ENCODE measurements at regions not wholly inside any gene's neighbourhood (a gene's known extent, or its start where the extent isn't known, plus 50 kb on each side); places are given as distances from the start of the nearest gene placed in this dataset.

DNA sequence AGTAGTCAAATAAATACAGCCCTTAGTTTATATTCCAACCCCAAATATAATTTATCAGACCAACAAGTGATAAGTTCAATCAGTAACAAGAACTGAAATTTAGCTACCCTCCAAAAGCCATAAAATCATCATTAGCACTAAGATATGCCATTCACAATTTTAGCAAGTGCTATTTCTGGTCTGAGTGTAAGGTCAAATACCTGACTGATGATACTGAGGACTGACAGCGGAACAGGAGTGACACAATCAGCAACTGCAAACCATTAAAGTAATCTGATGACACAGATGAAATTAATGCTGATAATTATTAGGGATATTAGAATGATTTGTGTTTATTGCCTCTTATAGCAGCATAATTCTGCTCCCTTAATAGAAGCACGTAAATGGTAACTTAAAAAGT, 152.7 kb upstream of the SPHKAP start:
- no peak for DNase-seq (ENCODE audit: low spot score)

DNA sequence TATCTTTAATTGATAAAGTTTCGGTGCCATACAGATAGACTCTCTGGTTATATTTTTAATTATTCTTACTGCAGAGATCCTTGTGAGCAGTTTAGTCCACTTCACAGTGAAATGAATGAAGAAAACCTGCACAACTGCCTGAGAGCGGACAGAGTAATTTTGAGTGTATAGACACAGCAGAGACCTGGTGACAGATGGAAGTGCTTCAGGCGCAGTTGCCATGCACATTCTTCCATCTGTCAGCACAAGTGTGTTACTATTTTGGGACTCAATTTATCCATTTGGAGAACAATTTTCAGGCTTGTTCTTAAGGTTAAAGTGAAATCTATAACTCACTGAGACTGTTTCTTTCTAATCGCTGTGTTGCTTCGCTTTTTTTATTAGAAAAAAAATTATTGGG, 147.8 kb upstream of the SPHKAP start:
- DNase-seq (ENCODE audit: low spot score), result no peak

DNA sequence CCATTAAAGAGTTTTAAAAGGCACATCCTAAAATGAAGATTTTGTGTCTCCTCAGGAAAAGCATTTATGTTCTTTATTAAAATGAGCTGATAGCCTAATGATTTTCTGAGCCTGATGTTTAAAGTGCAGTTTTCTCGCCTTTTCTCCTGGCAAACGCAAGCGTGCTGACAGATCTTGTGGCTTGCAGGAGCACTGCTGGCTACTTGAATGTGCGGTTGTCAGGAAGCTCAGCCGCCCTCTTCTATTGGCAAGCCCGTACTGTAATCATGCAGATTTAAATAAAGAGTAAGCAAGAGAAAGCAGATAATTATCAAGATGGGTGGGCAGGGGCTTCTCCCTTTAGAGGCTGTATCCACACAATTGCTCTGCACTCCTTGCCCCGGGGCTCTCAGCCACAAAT, 139.5 kb upstream of the SPHKAP start:
- no peak for DNase-seq (ENCODE audit: low spot score)

DNA sequence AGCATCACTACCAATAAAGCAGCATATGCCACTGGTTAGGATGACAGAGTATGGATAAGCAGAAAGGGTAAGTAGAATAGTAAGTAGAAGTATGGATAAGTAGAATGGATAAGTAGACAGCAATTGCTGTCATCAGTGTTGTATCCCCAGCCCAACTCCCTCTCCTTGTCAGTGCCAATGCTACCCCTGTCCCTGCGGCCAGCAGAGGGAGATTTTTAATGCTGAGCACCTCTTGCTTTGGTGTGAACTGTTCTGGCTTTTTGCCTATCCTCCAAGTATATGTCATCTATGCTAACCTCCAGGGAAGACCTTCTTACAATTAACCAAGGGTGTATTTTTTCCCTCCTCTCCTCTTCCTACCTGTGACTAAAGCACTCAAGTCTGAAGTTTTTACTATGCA, 136.7 kb upstream of the SPHKAP start:
- peak; percentile 42 for DNase-seq (ENCODE audit: low spot score)

DNA sequence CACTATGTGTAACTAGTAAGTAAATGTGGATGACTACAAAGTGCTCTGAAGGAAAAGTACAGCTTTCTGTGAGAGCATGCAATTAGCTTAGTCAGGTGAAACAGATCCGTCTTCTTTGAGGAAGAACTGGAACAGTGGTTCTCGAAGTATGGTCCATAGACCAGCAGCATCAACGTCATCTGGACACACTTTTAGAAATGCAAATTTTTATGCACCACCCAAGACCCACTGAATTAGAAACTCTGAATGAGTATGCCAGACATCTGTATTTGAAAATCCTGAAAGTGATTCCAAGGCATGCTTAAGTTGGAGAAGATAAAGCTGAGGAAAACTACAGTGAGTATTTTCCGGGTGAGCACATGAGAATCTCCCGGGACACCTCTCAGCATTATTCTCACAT, 130.7 kb upstream of the SPHKAP start:
- no peak for DNase-seq (ENCODE audit: low spot score)

DNA sequence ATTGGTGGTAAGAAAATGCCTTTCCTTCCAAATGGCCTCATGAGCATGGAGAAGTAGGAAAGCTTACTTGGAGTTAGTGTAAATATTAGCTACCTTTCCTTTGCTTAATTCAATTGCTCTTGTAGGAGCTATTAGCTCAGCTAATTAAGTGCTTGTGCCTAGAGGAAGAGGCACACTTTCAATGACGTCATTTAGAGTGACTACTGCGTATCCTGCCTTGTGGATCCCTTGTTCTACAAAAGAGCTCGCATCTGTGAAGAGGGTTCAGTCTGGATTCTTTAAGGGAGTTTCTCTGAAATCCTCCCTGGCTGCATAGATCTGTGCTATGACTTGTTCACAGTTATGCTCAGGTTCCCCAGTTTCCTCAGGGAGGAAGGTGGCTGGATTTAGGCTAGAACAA, 122.5 kb upstream of the SPHKAP start:
- no peak for DNase-seq (ENCODE audit: low spot score)

DNA sequence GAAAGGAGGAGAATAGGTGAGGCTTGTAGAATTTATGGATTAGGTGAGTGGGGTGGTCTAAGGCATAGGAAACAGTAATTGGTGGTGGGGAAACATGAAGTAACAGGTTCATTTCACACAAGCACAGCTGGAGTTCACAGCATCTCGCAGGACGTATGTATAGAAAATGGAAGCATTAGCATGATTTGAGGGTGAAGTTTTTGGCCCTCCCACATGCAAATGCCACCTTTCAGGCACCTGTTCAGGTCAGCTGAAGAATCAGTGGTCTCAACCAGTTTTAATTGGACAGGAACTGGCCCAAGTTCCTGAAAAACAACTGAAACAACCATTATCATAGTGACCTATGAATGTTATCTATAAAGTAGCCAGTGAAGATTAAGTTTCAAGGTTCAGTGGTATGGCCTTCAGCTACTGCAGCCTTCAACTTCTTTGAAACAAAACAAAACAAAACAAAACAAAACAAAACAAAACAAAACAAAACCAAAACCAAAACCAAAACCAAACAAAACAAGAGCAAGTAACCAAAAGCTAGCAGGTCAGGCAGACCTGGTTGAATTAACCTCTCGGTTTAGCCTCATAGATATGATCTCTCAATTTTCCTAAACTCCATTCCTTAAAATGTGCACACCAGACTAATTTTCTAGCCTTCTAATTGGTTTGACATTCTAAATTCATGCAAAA, 102.1 kb upstream of the SPHKAP start:
- no peak for DNase-seq (ENCODE audit: low spot score)

DNA sequence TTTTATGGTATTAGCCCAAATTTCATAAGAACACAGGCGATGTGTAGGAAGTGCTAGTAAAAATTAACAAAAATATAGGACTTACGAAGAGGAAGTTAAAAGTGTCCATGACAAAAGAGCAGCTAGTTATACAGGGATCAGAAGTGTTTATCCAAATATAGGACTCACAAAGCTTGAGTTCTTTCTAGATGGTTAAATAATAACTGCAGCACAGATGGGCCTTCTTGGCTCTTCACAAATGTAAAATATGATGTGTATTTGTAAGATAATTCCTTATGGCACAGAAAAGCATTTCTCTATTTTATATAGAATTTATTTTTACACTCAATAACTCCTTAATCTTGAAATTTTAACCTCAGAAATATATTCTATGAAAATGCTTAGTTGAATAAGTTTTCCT, 100.9 kb upstream of the SPHKAP start:
- no peak for DNase-seq (ENCODE audit: low spot score)

DNA sequence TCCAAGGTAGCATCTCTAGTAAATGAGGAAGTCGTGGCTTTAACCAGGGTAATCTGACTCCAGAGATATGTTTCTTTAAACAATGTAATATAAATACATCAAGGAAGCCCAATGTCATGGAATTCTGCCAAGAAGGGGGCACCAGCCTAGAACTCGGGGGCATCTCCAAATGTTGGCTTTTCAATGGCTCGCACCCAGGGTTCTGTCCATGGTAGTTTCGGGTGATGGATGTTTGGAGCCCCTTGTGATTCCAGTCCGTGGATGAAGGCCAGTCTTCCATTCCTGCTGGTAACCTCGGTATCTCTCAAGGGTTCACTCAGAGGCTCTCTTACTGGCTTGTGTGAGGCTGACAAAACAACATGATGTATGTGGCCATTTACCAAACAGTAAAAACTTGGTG, 91.7 kb upstream of the SPHKAP start:
- no peak for DNase-seq (ENCODE audit: low spot score)

DNA sequence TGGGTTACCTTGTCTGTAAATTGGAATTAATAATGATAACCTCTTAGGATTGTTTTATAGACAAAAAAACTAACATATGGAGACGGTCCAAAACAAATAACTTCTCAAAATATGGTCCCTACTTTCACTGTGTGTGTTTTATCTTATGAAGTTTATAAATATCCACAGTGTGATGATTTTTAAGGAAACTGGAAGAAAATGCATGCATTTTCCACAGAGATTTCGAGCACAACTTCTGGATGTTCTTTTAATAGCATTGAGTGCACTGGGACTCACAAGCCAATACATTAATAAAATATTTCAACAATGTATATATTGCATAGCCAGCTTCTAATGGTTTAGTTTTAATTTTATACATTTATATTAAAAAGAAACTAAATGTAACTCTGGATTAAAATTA, 87.9 kb upstream of the SPHKAP start:
- no peak for DNase-seq (ENCODE audit: low spot score)

DNA sequence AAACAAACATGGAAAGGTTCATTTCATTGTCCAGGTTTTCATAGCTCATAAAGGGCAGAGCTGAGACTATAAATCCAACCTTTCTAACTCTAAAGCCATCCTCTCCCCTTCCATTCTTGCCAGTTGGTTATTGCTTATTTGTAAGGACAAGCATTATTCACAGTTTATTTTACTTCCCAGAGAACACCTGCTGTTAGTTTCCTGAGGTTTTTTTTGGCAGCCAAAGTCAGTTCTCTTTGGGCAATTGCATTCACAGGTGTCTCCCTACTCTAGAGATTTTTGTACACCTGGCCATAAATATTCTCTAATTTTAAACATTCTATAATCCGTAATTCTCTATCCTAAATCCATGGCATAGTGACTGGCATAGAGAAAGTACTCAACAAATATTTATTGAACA, 87.3 kb upstream of the SPHKAP start:
- DNase-seq (ENCODE audit: low spot score), result no peak

DNA sequence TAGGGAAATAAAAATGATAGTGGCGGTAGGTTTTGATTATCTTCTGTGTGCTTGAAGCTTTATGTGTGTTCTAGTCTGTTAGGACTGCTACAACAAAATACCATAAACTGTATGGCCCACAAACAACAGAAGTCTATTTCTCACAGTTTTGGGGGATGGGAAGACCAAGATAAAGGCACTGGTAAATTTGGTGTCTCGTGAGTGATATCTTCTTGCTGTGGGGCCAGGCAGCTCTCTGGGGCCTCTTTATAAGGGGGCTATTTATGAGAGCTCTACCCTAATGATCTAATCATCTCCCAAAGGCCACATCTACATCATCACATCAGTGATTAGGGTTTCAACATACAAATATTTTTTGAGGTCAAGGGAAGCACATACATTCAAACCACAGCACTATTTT, 86.8 kb upstream of the SPHKAP start:
- DNase-seq (ENCODE audit: low spot score), result no peak

DNA sequence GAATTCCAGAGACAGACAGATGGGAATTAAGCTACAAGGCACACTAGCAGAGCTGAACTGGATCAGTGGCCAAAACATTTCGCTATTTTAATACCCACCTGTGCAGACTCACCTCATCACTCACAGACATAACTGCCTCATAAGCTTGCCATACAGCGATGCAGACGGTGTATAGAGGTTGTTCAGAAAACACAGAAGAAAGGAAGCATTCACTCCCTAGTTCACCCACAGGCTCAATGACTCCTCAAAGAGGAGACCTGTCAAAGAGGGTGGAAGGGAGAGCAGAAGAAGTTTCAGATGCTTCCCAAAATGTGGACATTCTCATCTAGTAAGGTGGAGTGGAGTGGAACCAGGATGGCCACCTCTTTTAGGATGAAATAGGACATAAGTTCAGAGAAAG, 81.7 kb upstream of the SPHKAP start:
- DNase-seq (ENCODE audit: low spot score), result no peak

DNA sequence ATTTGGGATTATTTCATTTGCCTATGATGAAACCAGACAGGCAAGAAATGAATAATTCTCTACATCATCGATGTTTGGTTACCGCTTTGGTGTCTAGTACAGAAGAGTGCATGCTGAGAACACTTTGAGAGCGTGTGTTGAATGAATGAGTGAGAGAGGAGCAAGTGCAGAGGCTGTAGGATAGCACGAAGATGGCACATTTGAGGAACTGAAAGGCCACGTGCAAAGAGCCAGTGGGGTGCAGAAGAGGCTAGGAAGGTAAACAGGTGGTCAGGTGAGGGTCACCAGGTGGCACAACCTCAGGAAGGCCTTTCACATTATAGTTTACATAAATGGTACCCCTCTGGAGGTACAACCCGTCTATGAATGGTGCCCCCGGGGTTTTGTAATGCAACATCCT, 80.1 kb upstream of the SPHKAP start:
- no peak for DNase-seq (ENCODE audit: low spot score)

DNA sequence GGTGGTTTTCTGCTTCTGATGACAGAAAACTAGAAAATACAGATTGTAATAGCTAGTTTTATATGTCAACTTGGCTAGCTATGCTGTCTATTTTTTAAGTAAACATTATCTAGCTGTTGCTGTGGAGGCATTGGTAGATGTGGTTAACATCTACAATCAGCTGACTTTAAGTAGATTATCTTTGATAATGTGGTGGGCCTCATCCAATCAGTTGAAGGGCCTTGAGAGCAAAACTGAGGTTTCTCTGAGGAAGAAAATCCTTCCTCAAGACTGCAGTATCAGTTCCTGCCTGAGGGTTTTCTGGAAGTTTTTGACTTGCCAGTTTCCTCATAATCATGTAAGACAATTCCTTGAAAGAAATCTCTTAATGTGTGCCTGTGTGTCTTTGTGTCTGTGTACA, 75.9 kb upstream of the SPHKAP start:
- DNase-seq (ENCODE audit: low spot score), result no peak

DNA sequence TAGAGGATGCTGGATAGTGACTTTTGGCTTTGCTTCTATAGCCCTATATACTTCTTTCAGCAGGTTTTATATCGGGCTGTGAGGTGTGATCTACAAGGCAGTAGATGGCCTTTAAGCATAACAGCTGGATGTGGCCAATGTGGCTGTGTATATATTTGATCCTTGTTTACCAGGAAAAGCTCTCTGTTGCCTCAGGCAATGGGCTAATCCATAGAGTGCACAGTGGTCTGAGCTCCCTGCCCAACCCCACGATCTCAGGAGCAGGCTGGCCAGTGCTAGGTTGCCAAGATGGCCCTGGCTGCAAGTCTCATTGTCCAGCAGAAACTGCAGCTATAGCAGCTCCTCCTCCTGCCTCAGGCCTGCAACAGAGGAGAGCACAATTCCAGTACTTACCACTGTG, 72.3 kb upstream of the SPHKAP start:
- DNase-seq (ENCODE audit: low spot score), result no peak

DNA sequence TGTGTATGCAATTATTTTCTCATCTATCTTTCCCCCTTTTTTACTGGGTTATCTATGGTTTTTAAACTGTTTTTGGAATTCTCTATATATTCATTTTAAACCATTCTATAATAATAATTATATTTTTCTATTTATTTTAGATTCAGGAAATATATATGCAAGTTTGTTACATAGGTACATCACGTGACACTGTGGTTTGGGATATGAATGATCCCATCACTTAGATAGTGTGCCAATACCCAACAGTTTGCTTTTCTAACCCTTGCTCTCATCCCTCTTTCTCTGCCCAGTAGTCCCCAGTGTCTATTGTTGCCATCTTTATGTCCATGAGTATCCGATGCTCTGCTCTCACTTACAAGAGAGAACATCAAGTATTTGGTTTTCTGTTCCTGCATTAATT, 65.8 kb upstream of the SPHKAP start:
- DNase-seq (ENCODE audit: low spot score), result no peak

DNA sequence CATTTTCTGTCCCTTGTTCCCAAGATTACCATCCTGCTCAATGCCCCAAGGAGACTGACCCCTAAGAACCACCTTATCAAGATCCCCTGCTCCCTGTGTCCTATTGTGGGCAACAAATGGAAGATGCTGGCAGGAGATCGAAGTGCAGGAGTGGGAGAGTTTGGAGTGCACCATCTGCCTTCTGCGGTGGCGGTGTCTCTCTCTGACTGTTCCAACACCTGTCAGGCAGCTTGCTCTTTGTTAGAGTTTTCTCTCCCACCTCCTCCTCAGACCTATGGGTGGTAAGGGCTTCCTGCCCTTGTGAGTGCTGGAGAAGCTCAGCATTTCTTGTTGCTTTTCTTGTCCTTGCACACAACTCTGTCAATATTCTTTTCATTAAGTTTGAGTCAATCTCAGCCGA, 64.1 kb upstream of the SPHKAP start:
- DNase-seq (ENCODE audit: low spot score), result no peak

DNA sequence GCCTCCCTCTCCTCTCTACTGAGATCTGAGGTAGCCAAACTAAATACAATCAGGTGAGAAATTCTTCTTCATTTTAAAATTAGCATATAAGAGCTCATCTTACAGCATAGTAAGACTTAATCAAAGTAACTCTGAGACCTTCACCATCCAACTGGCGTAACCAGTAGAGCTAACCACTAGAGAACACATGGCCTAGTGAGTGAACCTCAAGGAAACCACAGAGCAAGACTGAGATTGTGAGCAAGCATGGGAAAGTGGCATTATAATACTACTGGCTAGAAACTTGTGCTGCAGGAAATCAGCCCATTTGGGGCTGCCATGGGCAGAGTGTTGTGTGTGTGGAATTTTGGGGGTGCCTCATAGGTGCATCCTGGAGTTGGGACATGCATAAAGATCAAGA, 61.1 kb upstream of the SPHKAP start:
- no peak for DNase-seq (ENCODE audit: low spot score)

DNA sequence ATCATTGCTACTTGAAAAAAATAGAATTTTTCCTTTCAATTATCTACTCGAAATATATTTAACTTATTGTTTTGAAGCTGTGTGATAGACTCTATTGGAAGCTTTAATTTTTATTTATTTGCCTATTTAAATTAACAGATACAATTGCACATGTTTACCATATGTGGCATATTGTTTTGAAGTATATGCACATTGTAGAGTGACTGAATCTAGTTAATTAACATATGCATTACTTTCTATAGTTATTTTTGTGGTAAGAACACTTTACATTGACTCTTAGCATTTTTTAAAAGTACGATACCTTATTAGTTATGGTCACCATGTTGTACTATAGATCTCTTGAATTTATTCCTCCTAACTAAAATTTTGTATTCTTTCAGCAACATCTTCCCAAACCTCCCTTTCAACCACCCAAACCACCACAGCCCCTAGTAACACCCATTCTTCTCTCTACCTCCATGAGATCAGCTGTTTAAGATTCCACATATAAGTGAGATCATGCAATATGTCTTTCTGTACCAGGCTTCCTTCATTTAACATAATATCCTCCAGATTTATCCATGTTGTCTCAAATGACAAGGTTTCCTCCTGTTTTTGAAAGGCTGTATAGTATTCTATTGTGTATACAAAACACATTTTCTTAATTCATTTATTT, 58.5 kb upstream of the SPHKAP start:
- no peak for DNase-seq (ENCODE audit: low spot score)

DNA sequence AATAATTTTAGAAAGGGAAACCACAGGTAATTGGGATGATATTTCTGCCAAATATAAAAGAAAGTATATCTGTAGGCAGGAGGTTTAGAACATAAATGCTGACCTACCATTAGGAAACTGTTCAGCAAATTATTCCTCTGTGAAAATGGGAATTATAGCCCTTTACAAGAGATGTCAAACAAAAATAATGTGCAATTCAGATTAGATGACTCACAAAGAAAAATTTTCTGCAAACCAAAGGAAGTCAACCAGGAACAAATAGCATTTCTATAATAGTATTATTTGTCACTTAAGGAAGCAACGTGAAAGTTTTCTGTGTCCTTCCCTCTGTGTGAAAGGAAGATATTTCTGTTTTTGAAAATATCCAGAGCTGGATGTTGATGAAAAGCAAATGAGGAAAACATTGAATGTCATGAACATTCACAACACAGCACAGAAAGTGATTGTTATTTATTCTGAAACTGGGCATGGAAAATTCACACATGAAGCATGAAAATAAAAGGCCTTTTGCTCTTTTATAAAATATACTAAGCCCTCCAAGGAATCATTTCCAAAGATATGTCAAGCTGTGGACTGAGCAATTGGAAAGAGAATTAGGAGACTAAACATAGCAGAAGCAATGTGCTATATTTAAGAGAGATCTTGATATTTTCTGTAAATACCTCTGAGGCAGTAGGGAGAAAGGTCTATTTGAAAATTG, 57.9 kb upstream of the SPHKAP start:
- DNase-seq (ENCODE audit: low spot score), result no peak

Measured in H4 (cell line).